HEK293 (cell line): ENCODE measurements at regions not wholly inside any gene's neighbourhood (a gene's known extent, or its start where the extent isn't known, plus 50 kb on each side); places are given as distances from the start of the nearest gene placed in this dataset.

Experiments used
- CTCF ChIA-PET: fragments of 350-600 bp; formaldehyde crosslinking; extraction: SDS; loops from one replicate; lab custom pipeline; 2021; ENCODE audit warnings: antibody characterized with exemption; lab: Yijun Ruan, JAX
- POLR2A ChIA-PET: fragments of 300-600 bp; formaldehyde crosslinking; extraction: SDS; loops from one replicate; lab custom pipeline; 2020; ENCODE audit warnings: antibody characterized with exemption, inconsistent platforms; lab: Yijun Ruan, JAX
- H3K27ac ChIP-seq: fragments of 200-500 bp; sonication (Bioruptor generic); 2 replicates; pipeline ENCODE4 v1.5.1; 2014; ENCODE audit warnings: low read depth, low read length, control low read depth, inconsistent platforms; ENCODE audit errors: extremely low read depth
- H3K36me3 ChIP-seq, 2 experiments: fragments of 200-500 bp in 1 of 2; sonication (Bioruptor generic) in 1 of 2; 1 replicate in 1 of 2; 2 replicates in 1 of 2; pipeline ENCODE4 v1.5.1; 2014 to 2017; ENCODE audit warnings: inconsistent platforms in 2 of 2, low read length in 2 of 2; ENCODE audit not compliant: control insufficient read depth in 2 of 2, insufficient read depth in 1 of 2
- H3K4me1 ChIP-seq: fragments of 200-500 bp; sonication (Bioruptor generic); 2 replicates; pipeline ENCODE4 v1.5.1; 2014; ENCODE audit warnings: mild to moderate bottlenecking, low read length, inconsistent platforms; ENCODE audit not compliant: control insufficient read depth, insufficient read depth
- H3K4me3 ChIP-seq: 2 replicates; pipeline ENCODE4 v1.5.1; 2011; ENCODE audit warnings: low read depth, mild to moderate bottlenecking, control low read depth, low read length, moderate library complexity
- H3K9me3 ChIP-seq: fragments of 200-500 bp; sonication (Bioruptor generic); 2 replicates; pipeline ENCODE4 v1.5.1; 2014; ENCODE audit warnings: low read depth, low read length, inconsistent platforms; ENCODE audit not compliant: control insufficient read depth, insufficient read depth
- AEBP2 ChIP-seq: fragments of 450-650 bp; formaldehyde crosslinking; IDR thresholded peaks from 2 replicates; pipeline ENCODE4 v1.5.1; 2016; ENCODE audit warnings: missing biosample characterization, missing genetic modification characterization, borderline replicate concordance
- KLF9 ChIP-seq: fragments of 450-650 bp; formaldehyde crosslinking; IDR thresholded peaks from 2 replicates; pipeline ENCODE4 v1.5.1; 2016; ENCODE audit warnings: missing biosample characterization, missing genetic modification characterization, low read depth
- ZBTB1 ChIP-seq: fragments of 450-650 bp; formaldehyde crosslinking; IDR thresholded peaks from 2 replicates; pipeline ENCODE4 v1.5.1; 2016; ENCODE audit warnings: missing biosample characterization, missing genetic modification characterization
- ZBTB26 ChIP-seq: fragments of 450-650 bp; formaldehyde crosslinking; optimal IDR thresholded peaks from 2 replicates; pipeline ENCODE3; 2016; ENCODE audit warnings: missing biosample characterization, mild to moderate bottlenecking, missing genetic modification characterization
- ZBTB49 ChIP-seq: fragments of 450-650 bp; formaldehyde crosslinking; IDR thresholded peaks from 2 replicates; pipeline ENCODE4 v1.5.1; 2016; ENCODE audit warnings: missing biosample characterization, missing genetic modification characterization, low read depth
- ZFP37 ChIP-seq: fragments of 450-650 bp; formaldehyde crosslinking; IDR thresholded peaks from 2 replicates; pipeline ENCODE4 v1.5.1; 2016; ENCODE audit warnings: missing biosample characterization, missing genetic modification characterization
- ZFP41 ChIP-seq: fragments of 450-650 bp; formaldehyde crosslinking; IDR thresholded peaks from 2 replicates; pipeline ENCODE4 v1.5.1; 2016; ENCODE audit warnings: missing biosample characterization, missing genetic modification characterization, borderline replicate concordance
- ZNF10 ChIP-seq: fragments of 450-650 bp; formaldehyde crosslinking; IDR thresholded peaks from 2 replicates; pipeline ENCODE4 v1.5.1; 2017; ENCODE audit warnings: missing biosample characterization, missing genetic modification characterization
- ZNF280C ChIP-seq: fragments of 450-650 bp; formaldehyde crosslinking; IDR thresholded peaks from 2 replicates; pipeline ENCODE4 v1.5.1; 2016; ENCODE audit warnings: missing biosample characterization, missing genetic modification characterization
- ZNF280D ChIP-seq: fragments of 450-650 bp; formaldehyde crosslinking; IDR thresholded peaks from 2 replicates; pipeline ENCODE4 v1.5.1; 2016; ENCODE audit warnings: missing biosample characterization, missing genetic modification characterization
- ZNF394 ChIP-seq: fragments of 450-650 bp; formaldehyde crosslinking; IDR thresholded peaks from 2 replicates; pipeline ENCODE4 v1.5.1; 2016; ENCODE audit warnings: missing biosample characterization, missing genetic modification characterization, mild to moderate bottlenecking, moderate library complexity, borderline replicate concordance
- ZNF426 ChIP-seq: fragments of 450-650 bp; formaldehyde crosslinking; IDR thresholded peaks from 2 replicates; pipeline ENCODE4 v1.5.1; 2017; ENCODE audit warnings: missing biosample characterization, missing genetic modification characterization, mild to moderate bottlenecking, inconsistent platforms, moderate library complexity
- ZNF433 ChIP-seq: fragments of 450-650 bp; formaldehyde crosslinking; IDR thresholded peaks from 2 replicates; pipeline ENCODE4 v1.5.1; 2016; ENCODE audit warnings: missing biosample characterization, missing genetic modification characterization, low read depth
- ZNF624 ChIP-seq: fragments of 450-650 bp; formaldehyde crosslinking; IDR thresholded peaks from 2 replicates; pipeline ENCODE4 v1.5.1; 2017; ENCODE audit warnings: missing biosample characterization, missing genetic modification characterization
- ZNF626 ChIP-seq: fragments of 450-650 bp; sonication (Bioruptor Pico); formaldehyde crosslinking; IDR thresholded peaks from 2 replicates; pipeline ENCODE4 v1.5.1; 2018; ENCODE audit warnings: missing biosample characterization, missing genetic modification characterization, inconsistent platforms
- ZNF654 ChIP-seq: fragments of 450-650 bp; formaldehyde crosslinking; IDR thresholded peaks from 2 replicates; pipeline ENCODE4 v1.5.1; 2016; ENCODE audit warnings: low read depth, missing biosample characterization, missing genetic modification characterization
- ZNF776 ChIP-seq: fragments of 450-650 bp; formaldehyde crosslinking; IDR thresholded peaks from 2 replicates; pipeline ENCODE4 v1.5.0; 2017; ENCODE audit warnings: missing biosample characterization, missing genetic modification characterization, borderline replicate concordance
- ZNF830 ChIP-seq: fragments of 450-650 bp; IDR thresholded peaks from 2 replicates; pipeline ENCODE4 v1.5.0; 2018; ENCODE audit warnings: missing biosample characterization, missing genetic modification characterization, low read depth, mild to moderate bottlenecking, moderate library complexity

GRCh38 chr4:125101719-125102118, 213.0 kb upstream of the FAT4 start (continued):
- TF ChIP-seq ZNF280D (tag by site-specific recombination): no peak
- no peak for TF ChIP-seq ZBTB1 (tag by site-specific recombination)
- no peak for TF ChIP-seq ZNF654 (tag by site-specific recombination)
- TF ChIP-seq KLF9 (tag by site-specific recombination): no peak
- no peak for TF ChIP-seq ZNF433 (tag by site-specific recombination)

- CTCF ChIA-PET: no interaction called here
- H3K27ac ChIP-seq: no peak overlapping the region
- POLR2A ChIA-PET: no interaction called here
- no peak for TF ChIP-seq ZNF394 (tag by site-specific recombination)
- TF ChIP-seq ZBTB26 (tag by site-specific recombination): no peak
- H3K4me3 ChIP-seq: no peak overlapping the region
- no peaks in the 10 kb centered on the region for H3K4me1 ChIP-seq
- no peaks in the 10 kb centered on the region for H3K9me3 ChIP-seq
- no peaks in the 10 kb centered on the region for H3K36me3 ChIP-seq
Measured at GRCh38 chr4:125097729-125098128, 217.0 kb upstream of the FAT4 start.

GRCh38 chr4:125096662-125097061, 218.1 kb upstream of the FAT4 start:
- CTCF ChIA-PET: no interaction called here
- H3K9me3 ChIP-seq: no peaks in the 10 kb centered on the region
- TF ChIP-seq ZNF830 (tag by site-specific recombination) (no peak), ZNF280C (tag by site-specific recombination) (no peak), ZNF776 (tag by site-specific recombination) (no peak), AEBP2 (tag by site-specific recombination) (no peak), KLF9 (tag by site-specific recombination) (no peak), ZFP41 (no peak), ZNF626 (no peak), ZNF624 (no peak), ZNF426 (tag by site-specific recombination) (no peak), ZNF10 (tag by site-specific recombination) (no peak), ZBTB49 (no peak), ZFP37 (tag by site-specific recombination) (no peak)
- POLR2A ChIA-PET: no interaction called here
- H3K4me1 ChIP-seq: no peaks in the 10 kb centered on the region
- no peak overlapping the region for H3K27ac ChIP-seq
- H3K4me3 ChIP-seq: no peak overlapping the region
- H3K36me3 ChIP-seq: no peaks in the 10 kb centered on the region
